ENCODE measurements at regions not wholly inside any gene's neighbourhood (a gene's known extent, or its start where the extent isn't known, plus 50 kb on each side); places are given as distances from the start of the nearest gene placed in this dataset.
"Not testable (repeated sequence)": the region's sequence is repeated elsewhere in the genome, so short reads cannot be mapped to it uniquely, and the experiment has no call there.

DNA sequence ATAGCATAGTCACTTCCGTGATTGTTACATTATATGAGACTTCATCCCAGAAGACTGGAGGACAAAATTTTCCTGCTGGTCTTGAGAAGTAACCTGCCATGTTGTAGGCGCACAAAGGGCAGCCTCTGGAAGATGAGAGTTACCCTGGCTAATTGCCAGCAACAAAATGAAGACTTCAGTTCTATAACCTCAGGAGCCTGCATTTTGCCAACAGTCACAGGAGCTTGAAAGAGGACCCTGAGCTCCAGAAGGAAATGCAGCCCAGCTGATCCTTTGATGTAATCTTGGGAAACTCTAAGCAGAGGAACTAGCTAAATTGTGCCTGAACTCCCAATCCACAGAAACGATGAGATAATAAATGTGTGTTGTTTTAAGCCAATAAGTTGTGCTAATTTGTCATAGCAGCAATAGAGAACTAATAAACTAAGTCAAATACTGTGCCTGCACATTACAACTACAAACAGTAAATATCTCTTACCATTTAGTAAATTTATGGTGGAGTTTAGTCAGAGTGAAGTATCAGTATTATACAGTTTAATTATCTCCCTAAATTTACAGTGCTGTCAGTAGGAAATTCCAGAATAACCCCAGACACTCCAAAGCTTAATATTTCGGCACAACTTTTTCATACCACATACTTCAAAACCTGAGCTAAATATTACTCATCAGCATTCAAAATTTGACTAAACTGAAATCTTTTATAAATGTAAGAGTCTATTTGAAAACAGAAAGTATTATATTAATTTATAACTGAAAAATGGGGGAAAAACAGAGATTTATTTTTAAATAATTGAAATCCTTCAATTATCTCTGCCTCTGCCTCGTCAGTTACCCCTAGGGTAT lies 90.1 kb upstream of the MAPK10 start:
- DNase-seq: no peak
- POLR2A ChIA-PET: no interaction called here
- H3K9me3 Mint-ChIP-seq: no peaks in the 10 kb centered on the region
- no peak overlapping the region for H3K4me3 Mint-ChIP-seq
- no peaks in the 10 kb centered on the region for H3K36me3 Mint-ChIP-seq
- H3K4me1 Mint-ChIP-seq (ENCODE audit: low read depth): no peaks in the 10 kb centered on the region
- intact Hi-C loops (cut with micrococcal nuclease): no loop called here
- CTCF ChIA-PET: no interaction called here
- H3K27ac Mint-ChIP-seq: no peak overlapping the region
- peaks cover 8% of the 10 kb centered on the region for H3K27me3 Mint-ChIP-seq

DNA sequence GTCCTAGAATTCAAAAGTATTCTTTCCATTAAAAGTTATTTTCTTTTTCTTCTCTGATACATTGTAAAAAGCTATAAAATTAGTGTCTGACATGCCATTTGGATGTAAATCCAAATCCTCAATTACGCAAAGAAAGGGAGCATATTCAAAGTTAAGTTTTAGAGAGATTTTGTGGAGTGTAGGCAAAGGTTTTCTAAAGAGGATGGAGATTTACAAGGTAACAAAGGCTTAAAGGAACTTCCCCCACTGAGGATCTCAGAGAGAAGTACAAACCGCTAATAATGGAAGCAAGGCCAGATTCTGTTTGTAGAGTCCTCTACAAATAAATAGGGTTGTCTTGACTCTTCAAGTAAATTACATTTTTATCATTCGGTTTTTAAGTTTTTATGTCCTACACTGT lies 91.0 kb upstream of the MAPK10 start:
- Mint-ChIP-seq H3K27ac (no peak overlapping the region), H3K4me3 (no peak overlapping the region), H3K27me3 (peaks cover 9% of the 10 kb centered on the region), H3K4me1 (ENCODE audit: low read depth) (no peaks in the 10 kb centered on the region), H3K9me3 (no peaks in the 10 kb centered on the region), H3K36me3 (no peaks in the 10 kb centered on the region)
- POLR2A ChIA-PET: no interaction called here
- CTCF ChIA-PET: no interaction called here
- no peak for DNase-seq
- intact Hi-C loops (cut with micrococcal nuclease): no loop called here

GRCh38 chr4:86451560-86452330 lies 91.9 kb upstream of the MAPK10 start:
- POLR2A ChIA-PET: no interaction called here
- no peaks in the 10 kb centered on the region for H3K9me3 Mint-ChIP-seq
- peaks cover 11% of the 10 kb centered on the region for H3K27me3 Mint-ChIP-seq
- intact Hi-C loops (cut with micrococcal nuclease): no loop called here
- no peak for DNase-seq
- no peak overlapping the region for H3K27ac Mint-ChIP-seq
- no peaks in the 10 kb centered on the region for H3K36me3 Mint-ChIP-seq
- H3K4me1 Mint-ChIP-seq (ENCODE audit: low read depth): no peaks in the 10 kb centered on the region
- H3K4me3 Mint-ChIP-seq: no peak overlapping the region
- CTCF ChIA-PET: no interaction called here

DNA sequence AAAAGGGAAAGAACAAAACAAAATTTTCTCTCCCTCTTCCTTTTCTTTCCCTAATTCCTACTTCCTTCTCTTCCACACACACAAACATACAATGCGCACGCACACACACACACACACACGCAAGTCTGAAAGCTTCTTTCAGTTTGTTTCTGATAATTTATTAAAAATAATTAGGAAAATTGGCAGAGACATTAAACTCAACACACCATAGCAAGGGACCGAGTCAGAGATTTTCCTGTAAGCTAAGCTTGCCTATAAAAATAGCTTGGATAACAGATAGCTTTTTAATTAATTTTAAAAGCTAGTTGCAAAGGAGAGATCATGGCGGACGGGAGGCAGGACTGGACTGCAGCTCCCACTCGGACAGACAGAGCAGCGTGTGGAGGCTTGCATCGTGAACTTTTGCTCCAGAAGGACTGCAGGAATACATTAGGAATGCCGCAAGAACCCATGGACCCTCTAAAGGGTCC lies 92.6 kb upstream of the MAPK10 start:
- ChIA-PET CTCF (no interaction called here), POLR2A (no interaction called here)
- Mint-ChIP-seq H3K9me3 (no peaks in the 10 kb centered on the region), H3K27ac (no peak overlapping the region), H3K27me3 (peaks cover 11% of the 10 kb centered on the region), H3K4me3 (no peak overlapping the region), H3K36me3 (no peaks in the 10 kb centered on the region), H3K4me1 (ENCODE audit: low read depth) (no peaks in the 10 kb centered on the region)
- intact Hi-C loops (cut with micrococcal nuclease): no loop called here
- DNase-seq: no peak

DNA sequence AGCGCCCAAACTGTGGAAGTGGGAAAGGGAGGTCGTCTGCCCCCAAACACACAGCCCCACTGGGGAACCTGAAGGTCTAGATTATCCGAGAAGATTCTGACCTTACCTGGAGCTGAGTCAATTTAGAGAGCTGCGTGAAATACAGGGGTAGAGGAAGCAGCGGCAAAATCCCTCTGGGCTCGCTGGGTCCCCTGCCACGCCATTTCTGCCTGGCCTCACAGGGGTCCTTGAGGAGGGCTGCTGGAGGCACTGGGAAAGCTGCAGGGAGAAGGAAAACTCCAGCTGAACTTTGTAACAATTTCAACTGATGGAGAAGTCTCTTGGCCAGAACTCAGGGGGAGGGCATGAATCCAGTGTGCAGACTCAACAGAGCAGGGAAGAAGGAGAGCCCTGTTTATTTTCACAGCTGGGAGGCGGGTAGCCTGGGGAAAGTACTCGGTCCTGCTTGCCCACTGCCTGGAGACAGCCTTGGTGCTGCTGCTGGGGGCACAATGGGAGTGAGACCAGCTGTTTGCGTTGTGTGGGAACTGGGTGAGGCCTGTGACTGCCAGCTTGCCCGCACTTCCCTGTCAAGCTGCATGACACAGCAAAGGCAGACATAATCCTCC lies 93.2 kb upstream of the MAPK10 start:
- H3K4me1 Mint-ChIP-seq (ENCODE audit: low read depth): no peaks in the 10 kb centered on the region
- intact Hi-C loops (cut with micrococcal nuclease): no loop called here
- DNase-seq: no peak
- H3K4me3 Mint-ChIP-seq: no peak overlapping the region
- ChIA-PET POLR2A (no interaction called here), CTCF (no interaction called here)
- peaks cover 11% of the 10 kb centered on the region for H3K27me3 Mint-ChIP-seq
- no peaks in the 10 kb centered on the region for H3K36me3 Mint-ChIP-seq
- H3K9me3 Mint-ChIP-seq: no peaks in the 10 kb centered on the region
- H3K27ac Mint-ChIP-seq: no peak overlapping the region

- H3K4me3 Mint-ChIP-seq; DNase-seq; POLR2A ChIA-PET; intact Hi-C loops (cut with micrococcal nuclease); CTCF ChIA-PET; H3K9me3 Mint-ChIP-seq; H3K27ac Mint-ChIP-seq; H3K4me1 Mint-ChIP-seq (ENCODE audit: low read depth); H3K36me3 Mint-ChIP-seq: not testable (repeated sequence)
- peaks cover 11% of the 10 kb centered on the region for H3K27me3 Mint-ChIP-seq
Observed at GRCh38 chr4:86453611-86454072, 93.8 kb upstream of the MAPK10 start.

DNA sequence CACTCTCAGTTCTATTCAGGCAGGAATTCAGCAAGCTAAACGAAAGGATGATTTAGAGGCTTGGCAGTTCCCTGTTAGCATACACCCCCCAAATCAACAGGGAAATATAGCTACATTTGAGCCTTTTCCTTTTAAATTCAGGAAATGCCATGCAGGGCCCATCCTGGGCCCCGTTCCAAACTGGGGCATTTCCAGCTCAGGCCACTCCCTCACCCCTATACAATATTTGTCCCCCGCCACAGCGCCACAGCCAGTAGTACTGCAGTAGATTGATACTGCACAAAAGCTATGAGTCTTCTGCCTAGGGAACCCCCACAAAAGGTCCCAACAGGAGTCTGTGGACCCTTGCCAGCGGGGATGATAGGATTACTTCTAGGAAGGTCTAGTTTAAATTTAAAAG lies 102.0 kb upstream of the MAPK10 start:
- Mint-ChIP-seq H3K27ac (no peak overlapping the region), H3K36me3 (no peaks in the 10 kb centered on the region), H3K27me3 (peaks cover 2% of the 10 kb centered on the region), H3K4me1 (ENCODE audit: low read depth) (no peaks in the 10 kb centered on the region), H3K9me3 (peaks cover 7% of the 10 kb centered on the region), H3K4me3 (no peak overlapping the region)
- ChIA-PET POLR2A (no interaction called here), CTCF (no interaction called here)
- intact Hi-C loops (cut with micrococcal nuclease): no loop called here
- no peak for DNase-seq

DNA sequence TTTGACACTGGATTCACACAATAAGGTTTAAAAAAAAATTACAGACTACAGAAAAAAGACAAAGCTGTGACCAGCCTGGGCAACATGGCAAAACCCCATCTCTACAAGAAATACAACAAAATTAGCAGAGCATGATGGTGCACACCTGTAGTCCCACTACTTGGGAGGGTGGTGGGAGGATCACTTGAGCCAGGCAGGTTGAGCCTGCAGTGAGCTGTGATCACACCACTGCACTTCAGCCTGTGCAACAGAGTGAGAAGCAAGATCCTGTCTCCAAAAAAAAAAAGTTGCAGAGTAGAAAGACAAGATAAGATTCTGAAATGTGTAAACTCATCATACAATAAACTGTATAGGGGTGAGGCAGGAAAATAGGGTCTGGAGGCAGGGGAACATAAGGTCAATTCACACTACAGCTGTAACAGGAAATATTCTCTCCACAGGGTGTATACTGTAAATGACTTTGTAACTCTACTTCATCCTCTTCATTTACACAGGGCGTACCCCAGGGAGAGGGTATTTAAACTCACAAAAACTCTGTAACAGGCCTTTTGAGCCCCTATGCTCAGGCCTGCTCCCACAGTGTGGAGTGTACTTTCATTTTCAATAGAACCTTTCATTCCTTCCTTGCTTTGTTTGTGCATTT lies 112.6 kb upstream of the MAPK10 start:
- no peak overlapping the region for H3K4me3 Mint-ChIP-seq
- H3K27ac Mint-ChIP-seq: no peak overlapping the region
- H3K9me3 Mint-ChIP-seq: no peaks in the 10 kb centered on the region
- POLR2A ChIA-PET: no interaction called here
- intact Hi-C loops (cut with micrococcal nuclease): no loop called here
- H3K4me1 Mint-ChIP-seq (ENCODE audit: low read depth): no peaks in the 10 kb centered on the region
- CTCF ChIA-PET: no interaction called here
- no peak for DNase-seq
- H3K27me3 Mint-ChIP-seq: peaks cover 2% of the 10 kb centered on the region
- H3K36me3 Mint-ChIP-seq: no peaks in the 10 kb centered on the region

DNA sequence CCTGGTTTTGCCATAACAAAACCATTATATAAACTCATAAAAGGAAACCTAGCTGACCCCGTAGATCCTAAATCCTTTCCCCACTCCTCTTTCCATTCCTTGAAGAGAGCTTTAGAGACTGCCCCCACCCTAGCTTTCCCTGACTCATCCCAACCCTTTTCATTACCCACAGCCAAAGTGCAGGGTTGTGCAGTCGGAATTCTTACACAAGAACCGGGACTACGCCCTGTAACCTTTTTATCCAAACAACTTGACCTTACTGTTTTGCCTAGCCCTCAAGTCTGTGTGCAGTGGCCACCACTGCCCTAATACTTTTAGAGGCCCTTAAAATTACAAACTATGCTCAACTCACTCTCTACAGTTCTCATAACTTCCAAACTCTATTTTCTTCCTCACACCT lies 116.0 kb upstream of the PTPN13 start:
- H3K9me3 Mint-ChIP-seq; H3K36me3 Mint-ChIP-seq; H3K27ac Mint-ChIP-seq; intact Hi-C loops (cut with micrococcal nuclease); POLR2A ChIA-PET; H3K4me3 Mint-ChIP-seq; H3K27me3 Mint-ChIP-seq; H3K4me1 Mint-ChIP-seq (ENCODE audit: low read depth); DNase-seq; CTCF ChIA-PET: not testable (repeated sequence)

DNA sequence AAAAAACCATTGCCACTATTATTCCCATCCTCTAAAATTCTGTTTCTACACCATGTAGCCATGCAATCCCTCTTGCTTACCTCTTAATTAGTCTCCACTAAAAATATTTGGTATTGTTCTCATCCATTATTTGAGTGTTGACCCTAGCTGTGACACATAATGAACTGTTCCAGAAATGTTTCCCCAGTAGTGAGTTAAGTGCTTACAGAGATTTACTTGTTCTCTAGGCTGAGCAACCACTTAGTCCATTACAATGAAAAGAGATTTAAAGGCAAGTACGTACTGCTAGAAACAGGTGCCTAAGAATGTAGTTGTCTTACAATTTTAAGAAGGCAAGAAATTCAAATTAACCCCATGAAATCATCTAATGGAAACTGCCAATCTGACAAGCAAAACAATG lies 112.7 kb upstream of the PTPN13 start:
- H3K27me3 Mint-ChIP-seq: no peaks in the 10 kb centered on the region
- CTCF ChIA-PET: interaction anchor here (0.9 kb wide), 1 partner anchor 18 kb away, joined by 3 read pairs; no protein-coding TSS in a partner anchor
- POLR2A ChIA-PET: no interaction called here
- intact Hi-C loops (cut with micrococcal nuclease): no loop called here
- DNase-seq: no peak
- no peak overlapping the region for H3K27ac Mint-ChIP-seq
- H3K9me3 Mint-ChIP-seq: no peaks in the 10 kb centered on the region
- H3K4me3 Mint-ChIP-seq: no peak overlapping the region
- no peaks in the 10 kb centered on the region for H3K4me1 Mint-ChIP-seq (ENCODE audit: low read depth)
- no peaks in the 10 kb centered on the region for H3K36me3 Mint-ChIP-seq

DNA sequence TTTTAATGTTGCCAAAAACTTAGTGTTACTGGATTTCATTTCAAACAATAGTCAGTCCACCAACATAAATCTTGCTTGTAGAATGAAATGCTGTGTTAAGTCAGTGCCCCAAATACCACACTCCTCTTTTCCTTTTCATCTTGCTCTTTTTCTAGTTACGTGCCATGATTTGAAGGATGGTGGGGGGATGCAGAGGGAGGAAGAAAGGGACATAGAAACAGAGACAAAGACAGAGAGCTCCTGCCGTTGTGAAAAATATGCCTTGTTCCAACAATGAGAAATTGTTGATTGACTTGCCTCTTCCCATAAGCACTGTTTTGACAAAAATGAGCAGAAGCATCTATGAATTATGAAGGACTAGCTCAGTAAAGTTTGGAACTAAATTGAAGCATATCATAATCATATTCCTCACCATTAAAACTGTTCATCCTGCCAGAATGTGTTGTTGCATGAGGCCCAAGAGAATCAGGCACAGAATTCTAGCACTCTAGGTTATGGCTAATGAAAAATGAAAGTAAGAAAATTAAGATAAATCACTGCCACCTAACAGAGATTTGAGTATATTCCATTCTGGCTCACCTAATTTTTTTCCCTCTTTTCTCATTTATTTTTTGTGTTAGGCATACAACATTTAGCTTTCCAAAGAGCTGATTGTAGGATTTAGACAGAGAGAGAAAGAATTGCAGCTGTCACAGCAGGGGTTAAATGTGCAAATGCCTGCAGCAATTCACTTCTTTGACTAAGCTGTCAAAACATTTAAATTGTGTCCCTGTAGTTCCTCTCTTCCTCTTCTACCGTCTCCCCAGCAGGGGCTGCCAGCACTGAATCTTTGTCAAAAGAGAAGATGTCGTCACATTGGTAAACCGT lies 111.6 kb upstream of the PTPN13 start:
- Mint-ChIP-seq H3K9me3 (no peaks in the 10 kb centered on the region), H3K27ac (no peak overlapping the region), H3K27me3 (no peaks in the 10 kb centered on the region), H3K4me3 (no peak overlapping the region), H3K4me1 (ENCODE audit: low read depth) (no peaks in the 10 kb centered on the region), H3K36me3 (no peaks in the 10 kb centered on the region)
- POLR2A ChIA-PET: no interaction called here
- no peak for DNase-seq
- intact Hi-C loops (cut with micrococcal nuclease): no loop called here
- CTCF ChIA-PET: interaction anchor here (0.7 kb wide), 1 partner anchor 17 kb away, joined by 3 read pairs; no protein-coding TSS in a partner anchor

- Mint-ChIP-seq H3K27me3 (no peaks in the 10 kb centered on the region), H3K27ac (no peak overlapping the region), H3K4me1 (ENCODE audit: low read depth) (no peaks in the 10 kb centered on the region), H3K4me3 (no peak overlapping the region), H3K9me3 (no peaks in the 10 kb centered on the region), H3K36me3 (no peaks in the 10 kb centered on the region)
- DNase-seq: no peak
- intact Hi-C loops (cut with micrococcal nuclease): no loop called here
- POLR2A ChIA-PET: no interaction called here
- CTCF ChIA-PET: interaction anchor here (0.7 kb wide), 2 partner anchors 17 to 24 kb away, joined by 3 read pairs; no protein-coding TSS in a partner anchor
Observed at GRCh38 chr4:86483173-86483490, 111.0 kb upstream of the PTPN13 start.
